GM10266 (cell line): ENCODE measurements at regions not wholly inside any gene's neighbourhood (a gene's known extent, or its start where the extent isn't known, plus 50 kb on each side); places are given as distances from the start of the nearest gene placed in this dataset.
"Not testable (repeated sequence)": the region's sequence is repeated elsewhere in the genome, so short reads cannot be mapped to it uniquely, and the experiment has no call there.

Source experiments
- DNase-seq: peaks from one replicate; pipeline ENCODE4 v3.0.0; 2012; ENCODE audit errors: extremely low spot score
- CTCF ChIP-seq: IDR thresholded peaks from 2 replicates; pipeline ENCODE4 v1.5.1; 2012; ENCODE audit warnings: mild to moderate bottlenecking, low read depth; ENCODE audit not compliant: control insufficient read depth, insufficient read depth; ENCODE audit errors: missing control alignments

GRCh38 chr9:85303757-85304134 lies 438.0 kb downstream of the AGTPBP1 start:
- no peak for TF ChIP-seq CTCF
- DNase-seq = no peak

GRCh38 chr9:85302938-85303756 lies 438.6 kb downstream of the AGTPBP1 start:
- DNase-seq = no peak
- no peak for TF ChIP-seq CTCF

- TF ChIP-seq CTCF = no peak
- DNase-seq = no peak
These were observed 443.3 kb downstream of the AGTPBP1 start for GRCh38 chr9:85298499-85298898.

- not testable (repeated sequence) for DNase-seq
These were observed 446.5 kb downstream of the AGTPBP1 start for GRCh38 chr9:85295244-85295643.

GRCh38 chr9:85292261-85292660 lies 449.5 kb downstream of the AGTPBP1 start:
- TF ChIP-seq CTCF = no peak
- DNase-seq = no peak

GRCh38 chr9:85291266-85291665 lies 450.5 kb downstream of the AGTPBP1 start:
- DNase-seq = no peak
- no peak for TF ChIP-seq CTCF

GRCh38 chr9:85290019-85290418 lies 451.7 kb downstream of the AGTPBP1 start:
- DNase-seq = no peak
- TF ChIP-seq CTCF = no peak

GRCh38 chr9:85289142-85289541 lies 452.6 kb downstream of the AGTPBP1 start:
- no peak for TF ChIP-seq CTCF
- no peak for DNase-seq
